AG09319 (cell line): ENCODE measurements at regions not wholly inside any gene's neighbourhood (a gene's known extent, or its start where the extent isn't known, plus 50 kb on each side); places are given as distances from the start of the nearest gene placed in this dataset.

Experiments
- DNase-seq: peaks from one replicate; pipeline ENCODE4 v3.0.0-alpha.2; 2010; ENCODE audit warnings: low read depth; ENCODE audit errors: extremely low read depth
- TF ChIP-seq, protein P1 (sequence below): IDR thresholded peaks from 2 replicates; pipeline ENCODE4 v1.5.1; 2011; ENCODE audit warnings: low read depth, mild to moderate bottlenecking, inconsistent platforms, low read length, moderate library complexity

DNA sequence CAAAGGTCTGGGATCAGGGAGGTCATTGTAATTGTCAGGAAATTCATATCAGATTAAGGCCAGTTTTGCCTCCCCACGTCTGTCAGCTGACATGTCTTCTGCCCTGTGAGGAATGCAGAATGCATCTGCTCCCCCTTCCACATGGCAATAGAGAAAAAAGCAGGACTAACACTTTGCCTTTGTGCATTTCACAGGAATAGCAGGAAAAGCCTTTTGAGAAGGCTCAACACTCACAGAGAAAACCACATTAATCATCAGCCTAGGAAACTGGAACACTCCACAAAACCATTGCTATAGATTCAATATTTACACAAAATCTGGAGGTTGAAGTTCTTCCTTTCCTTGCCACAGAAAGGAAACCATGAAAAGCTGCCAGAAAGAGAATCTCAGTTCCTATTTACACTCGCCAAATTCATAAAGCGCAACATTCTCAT lies 165.2 kb upstream of the HES1 start:
- TF ChIP-seq, protein P1, sequence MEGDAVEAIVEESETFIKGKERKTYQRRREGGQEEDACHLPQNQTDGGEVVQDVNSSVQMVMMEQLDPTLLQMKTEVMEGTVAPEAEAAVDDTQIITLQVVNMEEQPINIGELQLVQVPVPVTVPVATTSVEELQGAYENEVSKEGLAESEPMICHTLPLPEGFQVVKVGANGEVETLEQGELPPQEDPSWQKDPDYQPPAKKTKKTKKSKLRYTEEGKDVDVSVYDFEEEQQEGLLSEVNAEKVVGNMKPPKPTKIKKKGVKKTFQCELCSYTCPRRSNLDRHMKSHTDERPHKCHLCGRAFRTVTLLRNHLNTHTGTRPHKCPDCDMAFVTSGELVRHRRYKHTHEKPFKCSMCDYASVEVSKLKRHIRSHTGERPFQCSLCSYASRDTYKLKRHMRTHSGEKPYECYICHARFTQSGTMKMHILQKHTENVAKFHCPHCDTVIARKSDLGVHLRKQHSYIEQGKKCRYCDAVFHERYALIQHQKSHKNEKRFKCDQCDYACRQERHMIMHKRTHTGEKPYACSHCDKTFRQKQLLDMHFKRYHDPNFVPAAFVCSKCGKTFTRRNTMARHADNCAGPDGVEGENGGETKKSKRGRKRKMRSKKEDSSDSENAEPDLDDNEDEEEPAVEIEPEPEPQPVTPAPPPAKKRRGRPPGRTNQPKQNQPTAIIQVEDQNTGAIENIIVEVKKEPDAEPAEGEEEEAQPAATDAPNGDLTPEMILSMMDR, result no peak
- DNase-seq, result no peak

DNA sequence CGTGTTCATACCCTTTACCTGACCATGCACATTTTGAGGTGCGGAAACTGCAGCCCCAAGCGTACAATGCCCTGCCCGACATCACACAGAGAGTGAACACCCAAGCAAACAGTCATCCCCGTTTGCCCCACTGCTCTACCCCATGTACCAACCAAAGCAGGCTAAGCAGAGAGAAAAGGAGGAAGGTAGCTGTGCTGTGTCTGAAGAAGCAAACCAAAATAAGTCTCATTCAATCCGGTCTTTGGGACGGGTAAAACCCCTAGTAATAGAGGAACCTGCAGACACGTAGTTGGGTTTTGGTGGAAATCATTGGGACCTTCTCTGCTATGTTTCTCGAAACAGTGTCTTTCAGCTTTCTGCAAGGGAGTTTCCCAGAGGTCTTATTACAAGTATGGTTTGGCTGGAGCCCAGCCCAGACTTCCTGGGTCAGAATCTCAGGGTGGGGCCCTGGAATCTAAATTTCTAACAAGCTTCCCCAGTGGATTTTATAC lies 164.6 kb upstream of the HES1 start:
- DNase-seq, result no peak
- TF ChIP-seq, protein P1, result no peak

DNA sequence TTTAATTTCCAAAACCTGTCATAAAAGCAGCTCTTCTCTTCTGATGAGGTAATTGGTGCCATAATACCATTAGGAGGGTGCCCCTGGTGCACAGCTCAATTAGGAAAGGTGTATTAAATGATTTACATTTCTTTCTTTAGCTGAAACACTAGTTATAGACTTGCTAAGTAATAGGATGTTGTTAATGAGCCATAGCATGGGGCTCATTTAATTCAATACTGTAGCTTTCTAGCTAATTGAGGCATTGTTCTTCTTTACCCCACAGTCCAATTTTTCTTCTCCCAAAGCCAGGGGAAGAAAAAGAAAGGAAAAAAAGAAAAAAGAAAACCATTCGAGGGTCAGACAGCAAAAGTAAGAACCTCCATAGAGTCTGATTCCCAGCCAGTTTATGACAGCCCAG lies 164.0 kb upstream of the HES1 start:
- DNase-seq, result no peak
- TF ChIP-seq, protein P1, result no peak

DNA sequence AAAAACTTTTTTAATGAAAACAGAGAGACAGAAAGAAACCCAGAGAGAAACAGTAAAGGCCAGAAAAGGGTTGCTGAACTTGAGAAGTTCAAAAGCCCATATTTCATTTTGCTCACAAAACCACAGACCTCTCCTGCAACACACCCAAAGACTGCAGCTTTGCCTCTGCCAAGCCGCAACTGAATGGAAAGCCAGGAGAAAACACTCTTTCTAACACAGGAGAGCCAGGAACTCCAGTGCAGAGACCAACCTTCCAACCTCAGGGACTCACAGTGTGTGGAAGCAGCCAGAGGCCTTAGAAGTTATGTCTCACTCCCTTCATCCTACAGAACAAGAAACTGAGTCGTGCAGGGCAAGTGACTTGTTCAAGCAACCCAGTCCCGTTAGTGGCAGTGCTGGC lies 163.1 kb upstream of the HES1 start:
- TF ChIP-seq, protein P1, result no peak

DNA sequence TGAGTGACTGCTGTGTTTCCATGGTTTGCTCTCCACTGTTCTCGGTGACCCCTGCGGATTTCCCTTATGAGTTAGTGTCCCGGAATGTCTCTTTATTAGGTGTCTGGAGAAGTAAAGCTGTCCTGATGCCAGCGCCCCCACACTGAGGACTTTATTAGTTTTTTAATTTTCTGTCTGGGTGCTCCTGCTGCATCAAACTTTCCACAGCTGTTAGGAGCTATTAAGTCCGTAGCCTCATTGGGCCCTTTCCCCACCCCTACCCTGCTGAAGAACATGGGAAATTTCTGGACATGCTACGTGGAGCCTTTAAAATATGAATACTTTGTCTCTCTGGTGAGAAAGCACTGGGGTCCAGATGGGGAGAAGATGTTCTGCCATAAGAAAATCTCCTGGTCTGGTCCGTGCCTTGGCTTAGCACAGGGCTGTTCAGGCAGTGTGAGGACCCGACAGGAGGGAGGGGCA lies 161.7 kb upstream of the HES1 start:
- TF ChIP-seq, protein P1, result no peak
- DNase-seq, result no peak

More for the DNA sequence above, 163.1 kb upstream of the HES1 start:
- no peak for DNase-seq

DNA sequence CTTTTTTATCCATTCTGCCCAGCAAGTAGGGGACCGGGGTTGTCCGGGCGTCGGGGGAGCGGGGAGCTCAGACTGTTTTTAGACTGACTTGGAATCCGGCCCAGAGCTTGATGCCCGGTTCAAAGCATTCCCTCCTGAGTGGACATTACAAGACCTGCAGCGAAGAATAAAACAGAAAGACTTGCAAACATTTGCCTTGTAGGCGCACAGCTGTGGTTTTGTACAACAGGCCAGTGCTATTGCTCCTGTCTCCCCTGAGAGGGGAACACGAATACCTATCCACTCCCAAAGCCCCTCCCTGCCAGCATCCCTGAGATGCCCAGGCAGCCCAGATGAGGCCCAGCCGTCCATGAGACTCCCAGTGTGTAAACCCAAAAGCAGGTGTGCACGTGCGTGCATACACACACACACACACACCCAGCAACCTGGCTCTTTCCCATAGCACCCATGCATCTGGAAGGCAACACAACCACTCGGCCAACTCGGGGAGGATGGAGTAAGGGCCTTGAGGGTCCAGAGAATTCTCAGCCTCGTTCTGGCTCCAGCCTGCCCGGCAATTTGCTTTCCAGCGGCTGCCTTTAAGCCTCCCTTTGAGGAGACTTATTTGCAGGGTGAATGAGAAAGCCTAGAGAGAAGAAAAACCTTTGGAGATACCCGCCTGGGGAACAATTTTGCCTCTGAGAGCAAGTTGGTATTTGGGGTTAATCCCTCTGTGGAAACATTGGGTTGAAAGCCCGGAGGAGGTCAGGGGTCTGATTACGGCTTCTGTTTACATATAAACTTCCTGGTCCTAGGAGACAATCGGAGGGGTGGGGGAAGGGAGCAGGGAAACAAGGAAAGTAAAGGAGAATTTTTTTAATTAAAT lies 161.0 kb upstream of the HES1 start:
- TF ChIP-seq, protein P1, result no peak
- DNase-seq, result no peak

DNA sequence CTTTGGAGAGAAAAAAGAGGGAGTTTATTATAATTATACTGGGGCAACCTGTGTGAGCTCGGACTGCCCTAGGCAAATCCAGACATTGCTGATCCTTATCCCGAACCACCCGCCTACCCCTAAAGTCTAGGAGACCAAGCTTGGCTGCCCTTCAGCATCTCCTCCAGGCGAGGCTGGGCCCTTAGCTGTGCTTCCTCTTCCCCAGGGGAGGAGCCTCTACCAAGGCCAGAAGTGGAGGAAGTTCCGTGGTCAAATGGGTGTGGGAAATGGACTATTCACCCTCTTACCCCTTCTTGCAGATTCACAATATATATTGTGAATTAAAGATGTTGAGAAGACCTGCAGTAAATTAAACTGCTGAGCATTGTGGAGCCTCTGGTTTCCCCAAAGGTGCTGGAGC lies 158.3 kb upstream of the HES1 start:
- TF ChIP-seq, protein P1, result no peak

More for the DNA sequence above, 158.3 kb upstream of the HES1 start:
- DNase-seq, result no peak
